Neural crest cell (in vitro differentiated cells): ENCODE measurements at regions not wholly inside any gene's neighbourhood (a gene's known extent, or its start where the extent isn't known, plus 50 kb on each side); places are given as distances from the start of the nearest gene placed in this dataset.

Experiments
- DNase-seq: peaks from one replicate; pipeline ENCODE4 v3.0.0; 2021; ENCODE audit warnings: low read depth, mixed read lengths, low spot score
- H3K27ac Mint-ChIP-seq: one replicate; pipeline ENCODE4 v1.8.0; 2021; ENCODE audit warnings: mild to moderate bottlenecking, mixed read lengths; ENCODE audit not compliant: unreplicated experiment
- H3K27me3 Mint-ChIP-seq: 2 replicates; pipeline ENCODE4 v1.8.0; 2021; ENCODE audit warnings: low read depth, mild to moderate bottlenecking, mixed read lengths
- H3K36me3 Mint-ChIP-seq: 2 replicates; pipeline ENCODE4 v1.8.0; 2021; ENCODE audit warnings: low read depth, mild to moderate bottlenecking, mixed read lengths
- H3K4me1 Mint-ChIP-seq: 2 replicates; pipeline ENCODE4 v1.8.0; 2021; ENCODE audit warnings: mixed read lengths
- H3K4me3 Mint-ChIP-seq: one replicate; pipeline ENCODE4 v1.8.0; 2021; ENCODE audit warnings: mild to moderate bottlenecking, mixed read lengths
- H3K9me3 Mint-ChIP-seq: 2 replicates; pipeline ENCODE4 v1.8.0; 2021; ENCODE audit warnings: mixed read lengths
- TF ChIP-seq, protein P1 (sequence below): fragments of 200-600 bp; sonication (generic); conservative IDR thresholded peaks from 2 replicates; pipeline ENCODE4 v1.5.0; 2021; ENCODE audit warnings: antibody characterized with exemption, mild to moderate bottlenecking

DNA sequence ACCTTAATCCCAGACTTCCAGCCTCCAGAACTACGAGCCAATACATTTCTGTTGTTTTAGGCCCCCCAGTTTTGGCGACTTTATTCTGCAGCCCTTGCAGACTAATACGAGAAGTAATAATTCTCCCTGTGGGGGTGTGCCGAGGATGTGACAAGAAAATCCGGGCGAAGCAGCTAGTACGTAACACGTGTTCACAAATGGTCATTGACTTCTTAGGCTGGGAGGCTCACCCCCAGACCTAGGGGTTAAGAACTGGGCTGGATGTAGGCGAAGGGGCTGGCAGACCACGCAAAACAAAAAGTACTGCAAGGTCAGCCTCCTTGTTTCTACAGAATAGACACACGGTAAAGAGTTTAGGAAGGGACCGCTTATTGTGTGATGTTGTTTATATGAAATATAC, 69.8 kb upstream of the ESRRB start:
- no peaks in the 10 kb centered on the region for H3K36me3 Mint-ChIP-seq
- H3K4me1 Mint-ChIP-seq, result peaks cover 21% of the 10 kb centered on the region
- peaks cover 35% of the 10 kb centered on the region for H3K27me3 Mint-ChIP-seq
- TF ChIP-seq, protein P1, sequence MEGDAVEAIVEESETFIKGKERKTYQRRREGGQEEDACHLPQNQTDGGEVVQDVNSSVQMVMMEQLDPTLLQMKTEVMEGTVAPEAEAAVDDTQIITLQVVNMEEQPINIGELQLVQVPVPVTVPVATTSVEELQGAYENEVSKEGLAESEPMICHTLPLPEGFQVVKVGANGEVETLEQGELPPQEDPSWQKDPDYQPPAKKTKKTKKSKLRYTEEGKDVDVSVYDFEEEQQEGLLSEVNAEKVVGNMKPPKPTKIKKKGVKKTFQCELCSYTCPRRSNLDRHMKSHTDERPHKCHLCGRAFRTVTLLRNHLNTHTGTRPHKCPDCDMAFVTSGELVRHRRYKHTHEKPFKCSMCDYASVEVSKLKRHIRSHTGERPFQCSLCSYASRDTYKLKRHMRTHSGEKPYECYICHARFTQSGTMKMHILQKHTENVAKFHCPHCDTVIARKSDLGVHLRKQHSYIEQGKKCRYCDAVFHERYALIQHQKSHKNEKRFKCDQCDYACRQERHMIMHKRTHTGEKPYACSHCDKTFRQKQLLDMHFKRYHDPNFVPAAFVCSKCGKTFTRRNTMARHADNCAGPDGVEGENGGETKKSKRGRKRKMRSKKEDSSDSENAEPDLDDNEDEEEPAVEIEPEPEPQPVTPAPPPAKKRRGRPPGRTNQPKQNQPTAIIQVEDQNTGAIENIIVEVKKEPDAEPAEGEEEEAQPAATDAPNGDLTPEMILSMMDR, result no peak
- no peak overlapping the region for H3K4me3 Mint-ChIP-seq
- H3K9me3 Mint-ChIP-seq, result no peaks in the 10 kb centered on the region
- H3K27ac Mint-ChIP-seq, result no peak overlapping the region
- no peak for DNase-seq

DNA sequence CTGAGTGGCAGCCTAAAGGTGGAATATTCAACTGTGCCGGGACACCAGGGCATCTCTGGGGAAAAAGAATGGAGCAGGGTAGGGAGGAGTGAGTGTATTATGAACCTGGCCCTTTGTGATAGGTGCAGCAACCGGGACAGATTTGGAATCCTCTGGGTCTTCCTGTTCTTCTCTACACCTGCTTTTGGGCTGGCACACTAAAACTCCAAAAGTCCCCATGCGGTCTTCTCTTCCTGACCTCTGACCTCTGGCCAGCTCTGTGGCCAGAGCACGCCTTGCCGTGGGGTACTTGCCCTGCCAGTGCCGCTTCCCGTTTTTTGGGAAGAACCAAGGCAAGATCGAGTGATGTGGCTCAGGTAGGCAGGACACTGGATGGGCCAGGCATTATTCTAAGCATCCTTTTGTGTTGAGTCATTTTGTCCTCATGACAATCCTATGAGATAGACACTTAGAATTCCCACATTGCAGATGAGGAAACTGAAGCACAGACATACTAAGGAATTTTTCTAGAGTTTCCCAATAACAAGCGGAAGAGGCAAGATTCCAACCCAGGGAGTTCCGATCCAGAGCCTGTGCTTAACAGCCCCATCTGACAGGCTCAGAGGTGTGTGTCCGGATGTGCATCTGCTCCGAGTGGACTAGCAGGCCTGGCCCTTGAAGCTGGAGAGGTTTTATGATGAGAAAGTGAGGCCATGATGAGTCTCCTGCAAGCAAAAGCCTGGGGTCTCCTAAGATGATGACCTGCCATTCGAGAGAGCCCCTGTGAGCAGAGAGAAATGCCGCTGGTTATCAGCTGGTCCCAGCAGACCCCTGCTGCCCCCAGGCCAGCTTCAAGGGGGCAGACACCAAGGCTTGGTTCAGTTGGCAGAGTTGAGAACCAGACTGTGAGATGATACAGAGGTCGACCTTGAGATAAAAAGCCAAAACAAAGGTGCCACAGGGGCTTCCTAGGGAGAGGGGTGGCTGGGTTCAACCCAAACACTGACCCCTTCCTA, 67.9 kb upstream of the ESRRB start:
- DNase-seq, result no peak
- H3K9me3 Mint-ChIP-seq, result no peaks in the 10 kb centered on the region
- H3K4me1 Mint-ChIP-seq, result peaks cover 24% of the 10 kb centered on the region
- TF ChIP-seq, protein P1, result no peak
- no peak overlapping the region for H3K4me3 Mint-ChIP-seq
- no peak overlapping the region for H3K27ac Mint-ChIP-seq
- peaks cover 54% of the 10 kb centered on the region for H3K27me3 Mint-ChIP-seq
- no peaks in the 10 kb centered on the region for H3K36me3 Mint-ChIP-seq

DNA sequence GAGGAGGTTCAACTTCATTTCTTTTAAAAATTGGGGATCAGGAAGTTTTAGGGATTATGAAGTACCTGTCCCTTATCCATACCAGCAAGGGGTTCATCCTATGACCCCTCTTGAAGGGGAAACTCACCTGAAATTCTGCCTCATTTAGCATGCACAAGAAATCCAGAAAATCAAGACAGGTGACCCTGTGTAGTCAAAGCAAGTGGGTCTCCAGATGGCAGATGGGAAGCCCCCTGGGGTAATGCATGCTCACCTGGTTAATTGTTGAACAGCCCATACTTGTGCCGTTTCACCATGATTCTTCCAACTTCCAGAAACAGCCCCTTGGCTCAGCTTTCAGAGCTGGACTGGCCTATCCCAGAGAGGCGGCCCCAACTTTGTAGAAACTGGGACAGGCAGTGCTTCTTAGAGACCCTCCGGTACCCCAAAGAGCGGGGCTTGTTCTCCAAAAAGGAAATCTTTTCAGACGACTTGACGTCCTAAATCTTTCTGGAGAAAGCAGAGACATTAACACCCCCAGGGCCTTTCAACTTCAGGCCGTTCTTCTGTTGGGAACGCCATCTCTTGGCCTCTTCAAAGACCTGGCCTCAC, 66.3 kb upstream of the ESRRB start:
- Mint-ChIP-seq H3K4me3 (no peak overlapping the region), H3K9me3 (no peaks in the 10 kb centered on the region), H3K27ac (no peak overlapping the region), H3K4me1 (peaks cover 33% of the 10 kb centered on the region), H3K36me3 (no peaks in the 10 kb centered on the region), H3K27me3 (peaks cover 64% of the 10 kb centered on the region)
- TF ChIP-seq, protein P1, result no peak
- no peak for DNase-seq

DNA sequence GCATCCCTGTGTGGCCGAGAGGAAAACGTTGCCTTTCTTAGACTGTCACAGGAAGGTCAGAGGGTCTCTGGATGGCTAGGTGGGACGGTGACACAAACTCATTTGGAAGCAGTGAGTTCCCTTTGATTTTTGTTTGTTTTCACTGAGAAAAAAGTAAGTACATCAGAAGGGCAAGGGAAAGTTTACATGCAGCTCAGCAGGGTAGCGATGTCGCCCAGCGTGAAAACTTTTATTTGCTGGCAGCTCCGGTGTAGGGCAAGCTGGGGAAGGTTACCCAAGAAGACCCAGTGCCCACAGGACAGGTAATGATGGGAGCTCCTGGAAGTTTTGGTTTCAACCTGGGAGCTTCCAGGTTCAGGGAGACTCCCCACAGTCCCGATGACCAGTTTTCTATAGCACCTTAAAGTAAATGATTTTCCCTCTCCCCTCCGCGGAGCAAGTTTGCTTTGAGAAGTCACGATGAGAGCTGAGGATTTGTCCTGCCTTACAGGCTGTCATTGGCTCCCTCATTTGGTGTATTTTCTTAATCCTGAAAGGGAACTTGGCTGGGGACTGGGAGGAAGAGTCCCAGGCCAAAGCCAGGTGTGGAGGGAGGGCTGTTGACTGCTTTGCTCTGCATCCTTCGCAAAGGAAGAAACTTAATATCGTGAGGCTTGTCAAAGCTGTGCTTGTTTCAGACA, 64.7 kb upstream of the ESRRB start:
- no peak for DNase-seq
- no peaks in the 10 kb centered on the region for H3K9me3 Mint-ChIP-seq
- H3K4me1 Mint-ChIP-seq, result peaks cover 38% of the 10 kb centered on the region
- H3K27me3 Mint-ChIP-seq, result peaks cover 74% of the 10 kb centered on the region
- H3K27ac Mint-ChIP-seq, result no peak overlapping the region
- H3K36me3 Mint-ChIP-seq, result no peaks in the 10 kb centered on the region
- TF ChIP-seq, protein P1, result no peak
- H3K4me3 Mint-ChIP-seq, result no peak overlapping the region

DNA sequence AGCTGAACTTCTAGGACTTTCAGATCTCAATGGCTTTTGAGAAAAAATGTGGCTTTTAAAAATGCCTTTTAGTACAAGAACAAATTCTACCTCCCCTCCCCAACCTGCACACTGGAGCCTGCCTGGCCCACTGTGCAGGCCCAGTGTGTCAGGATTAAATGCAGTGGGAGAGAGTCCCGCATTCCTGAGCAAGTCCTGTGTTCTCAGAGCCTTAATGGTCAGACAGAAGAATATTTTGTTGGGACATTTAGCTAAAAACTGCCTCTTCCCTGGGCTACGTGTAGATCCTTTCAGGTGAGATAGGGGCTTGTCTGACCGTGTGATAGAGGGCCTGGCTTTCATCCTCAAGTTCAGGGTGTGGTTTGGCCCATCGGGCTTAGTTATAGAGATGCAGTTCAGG, 63.1 kb upstream of the ESRRB start:
- peaks cover 63% of the 10 kb centered on the region for H3K27me3 Mint-ChIP-seq
- no peak for DNase-seq
- no peak overlapping the region for H3K4me3 Mint-ChIP-seq
- H3K27ac Mint-ChIP-seq, result no peak overlapping the region
- H3K36me3 Mint-ChIP-seq, result no peaks in the 10 kb centered on the region
- no peaks in the 10 kb centered on the region for H3K9me3 Mint-ChIP-seq
- TF ChIP-seq, protein P1, result no peak
- H3K4me1 Mint-ChIP-seq, result peaks cover 38% of the 10 kb centered on the region
